ENCODE measurements at regions not wholly inside any gene's neighbourhood (a gene's known extent, or its start where the extent isn't known, plus 50 kb on each side); places are given as distances from the start of the nearest gene placed in this dataset.

DNA sequence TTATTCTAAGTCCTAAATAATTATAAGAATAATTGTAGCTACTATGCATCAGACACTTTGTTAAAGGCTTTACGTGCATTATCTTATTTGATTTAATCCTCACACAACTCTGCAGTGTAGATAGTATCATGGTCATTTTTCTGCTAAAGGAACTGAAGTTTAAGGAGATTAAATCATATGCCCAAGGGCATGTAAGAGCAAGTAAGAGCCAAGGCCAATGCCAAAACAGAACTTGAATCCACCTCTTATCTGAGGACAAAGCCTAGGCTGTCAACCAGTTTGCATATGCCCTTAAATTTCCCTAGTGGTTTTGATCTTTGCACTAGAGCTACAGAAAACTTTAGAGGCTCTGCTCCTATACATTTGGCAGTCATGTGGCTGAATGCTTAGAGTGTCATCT, 65.6 kb upstream of the OR5AK2 start:
- TF ChIP-seq CTCF (IDR thresholded peaks at IDR 0.05; ENCODE audit: low read depth, low read length, poor library complexity, severe bottlenecking): no peak
- no peak for TF ChIP-seq EZH2phosphoT487 (IDR thresholded peaks at IDR 0.05; ENCODE audit: borderline replicate concordance, low read length)
